Lower leg skin (tissue), 4 donors: ENCODE measurements at regions not wholly inside any gene's neighbourhood (a gene's known extent, or its start where the extent isn't known, plus 50 kb on each side); places are given as distances from the start of the nearest gene placed in this dataset.

Experiments used
- DNase-seq, 2 donors: peaks; one replicate each; pipeline ENCODE4 v3.0.0-alpha.2; 2019; ENCODE audit warnings: low spot score in 2 of 2
- H3K4me3 ChIP-seq: fragments of 200-600 bp; sonication (generic); 2 replicates; pipeline ENCODE4 v1.5.1; 2017; ENCODE audit warnings: mild to moderate bottlenecking, low read depth; ENCODE audit not compliant: poor library complexity, severe bottlenecking
- POLR2A ChIP-seq, 2 donors: fragments of 450-650 bp; IDR thresholded peaks; one replicate each; pipeline ENCODE4 v1.6.1; 2016 to 2017; ENCODE audit warnings: antibody characterized with exemption in 2 of 2, mild to moderate bottlenecking in 1 of 2, moderate library complexity in 1 of 2
- WGBS, 2 donors: methylation state at CpG; one replicate each; pipeline ENCODE4 v1.1.5; 2018; 5-methylcytosine and 5-hydroxymethylcytosine counted together
- intact Hi-C: fragments of 100-400 bp; cut with DNase I; formaldehyde crosslinking; loops from one replicate; pipeline ENCODE4 v1.15.0; 2023; ENCODE audit warnings: low total_unique reads
- TF ChIP-seq, protein P1 (sequence below), 3 donors: fragments of 450-650 bp; IDR thresholded peaks; one replicate each; pipeline ENCODE4 v1.5.1; 2016; ENCODE audit warnings: antibody characterized with exemption in 3 of 3, mild to moderate bottlenecking in 3 of 3, moderate library complexity in 2 of 3

DNA sequence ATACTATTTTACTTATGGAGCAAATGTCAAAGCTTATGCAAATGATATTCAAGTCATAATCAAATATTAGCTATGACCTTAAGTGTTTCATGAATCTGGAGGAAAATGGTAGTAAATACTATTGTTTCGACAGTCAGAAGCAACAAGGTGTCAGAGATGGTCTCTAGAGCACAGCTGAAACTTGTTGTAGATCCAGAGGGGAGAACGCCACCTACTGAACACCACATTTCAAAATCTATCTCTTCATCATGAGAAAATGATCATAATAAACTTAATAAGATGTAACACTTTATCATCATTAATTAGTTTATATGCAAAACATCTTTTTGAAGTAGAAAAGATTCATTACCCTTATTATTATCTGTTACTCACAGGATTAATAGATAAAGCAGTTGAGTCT, 418.7 kb downstream of the GATA3 start:
- intact Hi-C loops = no loop called here
- 71 to 76% methylated on average over 2 of the region's 2 CpGs for WGBS, 2 donors
- no peak for TF ChIP-seq POLR2A (IDR thresholded peaks at IDR 0.05)
- TF ChIP-seq, protein P1, sequence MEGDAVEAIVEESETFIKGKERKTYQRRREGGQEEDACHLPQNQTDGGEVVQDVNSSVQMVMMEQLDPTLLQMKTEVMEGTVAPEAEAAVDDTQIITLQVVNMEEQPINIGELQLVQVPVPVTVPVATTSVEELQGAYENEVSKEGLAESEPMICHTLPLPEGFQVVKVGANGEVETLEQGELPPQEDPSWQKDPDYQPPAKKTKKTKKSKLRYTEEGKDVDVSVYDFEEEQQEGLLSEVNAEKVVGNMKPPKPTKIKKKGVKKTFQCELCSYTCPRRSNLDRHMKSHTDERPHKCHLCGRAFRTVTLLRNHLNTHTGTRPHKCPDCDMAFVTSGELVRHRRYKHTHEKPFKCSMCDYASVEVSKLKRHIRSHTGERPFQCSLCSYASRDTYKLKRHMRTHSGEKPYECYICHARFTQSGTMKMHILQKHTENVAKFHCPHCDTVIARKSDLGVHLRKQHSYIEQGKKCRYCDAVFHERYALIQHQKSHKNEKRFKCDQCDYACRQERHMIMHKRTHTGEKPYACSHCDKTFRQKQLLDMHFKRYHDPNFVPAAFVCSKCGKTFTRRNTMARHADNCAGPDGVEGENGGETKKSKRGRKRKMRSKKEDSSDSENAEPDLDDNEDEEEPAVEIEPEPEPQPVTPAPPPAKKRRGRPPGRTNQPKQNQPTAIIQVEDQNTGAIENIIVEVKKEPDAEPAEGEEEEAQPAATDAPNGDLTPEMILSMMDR (IDR thresholded peaks at IDR 0.05) = no peak

DNA sequence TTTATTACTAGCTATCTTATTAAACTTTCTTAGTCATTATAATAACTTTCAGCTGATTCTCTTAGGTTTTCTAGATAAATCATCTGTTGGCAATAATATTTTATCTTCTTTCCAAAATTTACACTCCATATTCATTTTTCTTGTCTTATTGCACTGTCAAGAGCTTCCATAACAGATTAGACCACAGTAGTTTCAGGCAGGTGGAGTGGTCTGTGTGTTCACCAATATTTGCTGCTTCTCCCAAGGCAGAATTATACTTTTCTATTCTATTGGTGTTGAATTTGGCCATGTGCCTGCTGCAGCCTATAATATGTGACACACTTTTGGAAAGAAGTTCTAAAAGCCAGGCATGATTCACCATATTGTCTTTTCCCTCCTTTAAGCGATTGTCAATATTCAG, 422.8 kb downstream of the GATA3 start:
- DNase-seq = no peak
- WGBS, 2 donors = 81 to 90% methylated on average over 1 of the region's 1 CpG
- no peak for TF ChIP-seq POLR2A (IDR thresholded peaks at IDR 0.05)
- TF ChIP-seq, protein P1 (IDR thresholded peaks at IDR 0.05) = no peak
- H3K4me3 ChIP-seq = no peak overlapping the region
- intact Hi-C loops = no loop called here

More for the DNA sequence above, 418.7 kb downstream of the GATA3 start:
- no peak for DNase-seq
- no peak overlapping the region for H3K4me3 ChIP-seq

DNA sequence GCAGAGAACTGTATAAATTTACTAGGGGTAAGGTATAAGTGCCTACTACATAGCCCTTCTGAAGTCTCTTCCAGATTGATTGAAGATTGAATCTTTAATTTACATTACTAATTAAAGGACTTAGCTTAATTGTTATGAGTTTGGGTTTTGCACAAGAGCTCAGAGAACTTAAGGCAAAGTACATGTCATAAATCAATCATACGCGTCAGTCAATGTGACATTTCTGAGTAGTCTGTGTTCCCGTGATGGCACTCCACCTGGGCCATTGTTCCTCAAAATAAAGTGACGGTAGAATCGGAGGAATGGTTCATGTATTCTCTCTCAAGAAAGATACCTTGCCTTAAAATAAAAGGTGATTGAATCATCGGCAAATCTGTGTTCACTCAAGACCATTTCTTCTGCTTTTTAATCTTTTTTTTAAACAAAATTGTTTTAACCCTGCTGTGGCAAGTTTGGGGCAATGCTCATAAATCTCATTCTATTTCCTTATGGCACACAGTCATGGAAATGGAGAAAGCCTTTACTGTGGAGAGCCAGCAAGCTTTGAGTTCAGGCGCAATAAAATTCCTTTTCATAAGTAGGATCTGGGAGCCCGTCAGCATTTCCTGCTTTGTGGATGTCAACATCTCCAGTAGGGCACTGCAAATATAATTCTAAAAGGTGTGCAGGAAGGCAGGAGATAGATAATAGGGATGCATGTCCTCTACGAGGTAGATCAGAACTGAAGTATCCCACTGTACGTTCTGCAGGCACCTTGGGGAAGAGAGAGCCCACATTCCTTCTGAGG, 427.4 kb downstream of the GATA3 start:
- intact Hi-C loops = no loop called here
- TF ChIP-seq, protein P1 (IDR thresholded peaks at IDR 0.05) = no peak
- no peak for TF ChIP-seq POLR2A (IDR thresholded peaks at IDR 0.05)
- no peak for DNase-seq
- WGBS, 2 donors = 81 to 84% methylated on average over 10 of the region's 10 CpGs
- no peak overlapping the region for H3K4me3 ChIP-seq

DNA sequence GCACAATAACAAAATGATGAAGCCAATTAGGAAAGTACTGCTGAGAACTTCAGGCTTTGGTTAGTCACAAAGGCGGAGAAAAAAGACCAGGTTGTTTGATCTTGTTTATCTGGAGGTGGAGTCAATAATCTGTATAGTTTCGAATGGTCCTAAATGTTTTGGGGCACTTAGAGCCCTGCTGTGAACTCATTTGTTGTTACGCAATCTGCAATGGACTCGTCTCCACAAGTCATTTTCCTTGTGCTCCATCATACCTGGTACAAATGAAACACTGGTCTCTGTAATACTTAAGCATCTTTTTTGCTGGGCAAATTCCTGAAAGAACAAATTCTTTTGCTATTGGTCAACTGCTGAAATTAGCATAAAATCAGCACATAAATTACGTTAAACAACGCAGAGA, 430.5 kb downstream of the GATA3 start:
- intact Hi-C loops = no loop called here
- H3K4me3 ChIP-seq = no peak overlapping the region
- 52 to 62% methylated on average over 6 of the region's 6 CpGs for WGBS, 2 donors

DNA sequence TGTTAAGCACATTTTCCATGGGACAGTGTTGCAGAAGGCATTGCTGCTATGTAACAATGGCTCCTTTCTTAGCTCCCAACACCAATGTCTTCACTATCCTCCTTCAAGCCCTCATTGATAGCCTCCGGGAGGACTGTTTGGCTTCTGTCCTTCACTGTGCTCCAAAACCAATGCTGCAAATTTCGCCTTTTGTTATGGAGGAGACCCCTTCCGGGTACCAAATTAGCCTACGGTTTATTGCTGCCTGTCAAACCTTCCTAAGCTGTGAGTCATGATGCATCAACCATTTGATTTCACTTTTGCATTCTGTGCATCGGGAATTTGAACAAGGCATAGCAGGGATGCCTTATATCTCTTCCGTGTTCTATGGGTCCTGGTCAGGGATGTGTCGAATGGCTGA, 432.9 kb downstream of the GATA3 start:
- WGBS, 2 donors = 80 to 84% methylated on average over 7 of the region's 7 CpGs
- intact Hi-C loops = no loop called here
- TF ChIP-seq, protein P1 (IDR thresholded peaks at IDR 0.05) = no peak
- no peak for TF ChIP-seq POLR2A (IDR thresholded peaks at IDR 0.05)
- H3K4me3 ChIP-seq = no peak overlapping the region
- no peak for DNase-seq

More for the DNA sequence above, 430.5 kb downstream of the GATA3 start:
- no peak for DNase-seq
- TF ChIP-seq POLR2A (IDR thresholded peaks at IDR 0.05) = no peak
- TF ChIP-seq, protein P1 (IDR thresholded peaks at IDR 0.05) = no peak

DNA sequence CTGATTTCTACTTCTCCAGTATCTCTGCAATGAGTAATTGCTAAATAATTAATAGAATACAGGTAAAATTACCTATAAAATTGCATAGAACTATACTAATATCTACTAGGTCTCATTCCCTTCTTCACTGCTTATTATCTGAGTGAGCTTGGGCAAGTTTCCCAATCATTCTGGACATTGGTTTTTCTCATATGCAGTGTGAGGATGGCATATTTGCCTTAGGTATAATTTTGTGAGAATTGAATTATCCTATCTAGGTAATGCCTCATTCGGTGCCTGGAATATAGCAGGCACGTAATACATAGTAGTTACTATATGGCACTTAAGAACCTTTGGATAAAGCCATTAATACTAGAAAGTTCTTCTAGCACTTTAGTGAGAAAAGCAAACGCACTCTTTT, 434.7 kb downstream of the GATA3 start:
- no peak overlapping the region for H3K4me3 ChIP-seq
- no peak for DNase-seq
- intact Hi-C loops = no loop called here
- no peak for TF ChIP-seq POLR2A (IDR thresholded peaks at IDR 0.05)
- TF ChIP-seq, protein P1 (IDR thresholded peaks at IDR 0.05) = no peak
- 89 to 91% methylated on average over 3 of the region's 3 CpGs for WGBS, 2 donors
